ENCODE measurements at regions not wholly inside any gene's neighbourhood (a gene's known extent, or its start where the extent isn't known, plus 50 kb on each side); places are given as distances from the start of the nearest gene placed in this dataset.

- no peak overlapping the region for H2BK120ac ChIP-seq (replicated peaks; ENCODE audit: low read depth, low read length)
- no peaks in the 10 kb centered on the region for H3K79me2 ChIP-seq (ENCODE audit: control insufficient read depth in 1 of 2, insufficient read depth in 2 of 2, low read length in 2 of 2)
- no peak overlapping the region for H4K91ac ChIP-seq (replicated peaks; ENCODE audit: insufficient read length, low read length)
- H3K23me2 ChIP-seq (ENCODE audit: low read depth, low read length), result no peaks in the 10 kb centered on the region
- no peaks in the 10 kb centered on the region for H4K20me1 ChIP-seq (replicated peaks in 1 of 2; ENCODE audit: control insufficient read depth in 1 of 2, insufficient read depth in 2 of 2, low read length in 2 of 2)
- H3K36me3 ChIP-seq (ENCODE audit: control insufficient read depth in 2 of 4, insufficient read depth in 4 of 4, low read length in 3 of 4), result no peaks in the 10 kb centered on the region
- no peak overlapping the region for H4K5ac ChIP-seq (ENCODE audit: insufficient read length, low read depth, low read length)
- no peak overlapping the region for H2BK15ac ChIP-seq (ENCODE audit: low read length)
- H3K4ac ChIP-seq (replicated peaks; ENCODE audit: insufficient read length, low read depth, low read length), result no peak overlapping the region
- no peak overlapping the region for H2BK5ac ChIP-seq (ENCODE audit: low read depth, low read length)
- H4K8ac ChIP-seq (ENCODE audit: extremely low read depth, insufficient read depth, low read length), result no peak overlapping the region
- FAIRE-seq (no peak), DNase-seq (ENCODE audit: low read depth in 1 of 2, low spot score in 2 of 2) (no peak)
- H2AK5ac ChIP-seq (ENCODE audit: low read depth, low read length), result no peak overlapping the region
- ChIA-PET POLR2A (ENCODE audit: partially characterized antibody) (no interaction called here), CTCF (ENCODE audit: partially characterized antibody) (no interaction called here)
- no peak overlapping the region for H3K23ac ChIP-seq (ENCODE audit: insufficient read length)
- H3K14ac ChIP-seq (ENCODE audit: insufficient read length), result no peak overlapping the region
- no peak overlapping the region for H3K27ac ChIP-seq (ENCODE audit: low read depth, low read length)
- H3K9me3 ChIP-seq (ENCODE audit: insufficient read depth in 2 of 2, low read depth in 1 of 2, low read length in 1 of 2), result 0 out of 4 replicates have a peak, but pooled peaks cover 0 to 2% of the 10 kb centered on the region in 2 experiments
- no peak overlapping the region for H2BK20ac ChIP-seq (ENCODE audit: low read length)
- H3K27me3 ChIP-seq (replicated peaks in 1 of 4; ENCODE audit: control insufficient read depth in 3 of 4, extremely low read depth in 1 of 4, insufficient read depth in 3 of 4, low read length in 3 of 4), result no peaks in the 10 kb centered on the region
- no peak overlapping the region for H3K18ac ChIP-seq (ENCODE audit: extremely low read depth, low read length)
- no peaks in the 10 kb centered on the region for H3K79me1 ChIP-seq (ENCODE audit: low read depth, low read length)
- no peak overlapping the region for H3K56ac ChIP-seq (replicated peaks; ENCODE audit: insufficient read length, low read depth, low read length)
- H3K9ac ChIP-seq (replicated peaks in 1 of 4; ENCODE audit: extremely low read depth in 1 of 4, low read depth in 3 of 4, low read length in 3 of 4), result no peak overlapping the region
- H3K4me1 ChIP-seq (replicated peaks in 1 of 4; ENCODE audit: control insufficient read depth in 3 of 4, insufficient read depth in 4 of 4, low read length in 3 of 4), result peaks cover 0 to 5% (median 1%) of the 10 kb centered on the region in 4 experiments; a peak in 3 of 7 replicates
- H3K4me3 ChIP-seq (ENCODE audit: extremely low read depth in 1 of 4, insufficient read depth in 2 of 4, low read depth in 3 of 4, low read length in 4 of 4), result no peak overlapping the region
- 0 out of 2 replicates have a peak overlapping the region, but pooled peaks have one; percentile 18 for H2AFZ ChIP-seq (ENCODE audit: low read length)
- H2BK12ac ChIP-seq (ENCODE audit: low read depth, low read length), result no peak overlapping the region
- H3K4me2 ChIP-seq (ENCODE audit: insufficient read depth in 1 of 2, low read depth in 2 of 2, low read length in 2 of 2), result no peak overlapping the region
- TF ChIP-seq SP1 (IDR thresholded peaks at IDR 0.05; ENCODE audit: low read depth, low read length) (no peak), POU5F1 (IDR thresholded peaks at IDR 0.05; ENCODE audit: low read depth, low read length) (no peak), SIN3A (conservative IDR thresholded peaks at IDR 0.05 in 1 of 2, IDR thresholded peaks at IDR 0.05 in 1 of 2; ENCODE audit: low read depth in 1 of 2, low read length in 2 of 2) (no peak), BCL11A (IDR thresholded peaks at IDR 0.05; ENCODE audit: low read depth in 2 of 2, low read length in 2 of 2) (no peak), SP2 (IDR thresholded peaks at IDR 0.05; ENCODE audit: low read length) (no peak), ATF2 (IDR thresholded peaks at IDR 0.05; ENCODE audit: low read length) (no peak), JUND (IDR thresholded peaks at IDR 0.05; ENCODE audit: low read length) (no peak), PHF8 (conservative IDR thresholded peaks at IDR 0.05; ENCODE audit: low read depth, low read length) (no peak), EZH2 (IDR thresholded peaks at IDR 0.05; ENCODE audit: low read depth, low read length, severe bottlenecking) (no peak), RXRA (IDR thresholded peaks at IDR 0.05; ENCODE audit: insufficient read depth, low read depth, low read length) (no peak), CEBPB (IDR thresholded peaks at IDR 0.05; ENCODE audit: low read depth, low read length) (no peak), CHD2 (IDR thresholded peaks at IDR 0.05; ENCODE audit: low read length) (no peak), E2F6 (IDR thresholded peaks at IDR 0.05) (no peak)
Measured at GRCh38 chr7:85292908-85293576, 106.2 kb upstream of the SEMA3D start.

Measured in H1 (cell line).